ENCODE measurements at regions not wholly inside any gene's neighbourhood (a gene's known extent, or its start where the extent isn't known, plus 50 kb on each side); places are given as distances from the start of the nearest gene placed in this dataset.

DNA sequence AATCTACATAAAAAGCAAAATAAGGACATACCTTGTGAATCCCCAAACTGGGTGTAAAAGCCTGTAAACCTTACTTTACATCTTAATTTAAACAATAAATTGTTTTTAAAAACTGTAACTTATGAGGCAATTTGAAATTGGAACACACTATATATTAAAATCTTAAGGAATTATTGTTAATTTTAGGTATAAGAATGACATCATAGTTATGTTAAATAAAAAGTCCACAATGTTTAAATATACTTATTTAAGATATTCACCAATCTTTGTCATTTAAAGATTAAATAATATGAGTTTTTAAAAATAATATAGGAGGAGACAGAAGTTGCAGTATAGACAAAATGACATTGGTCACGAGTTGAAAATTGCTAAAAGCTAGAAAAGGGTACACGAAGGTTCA, 621.9 kb upstream of the POU3F2 start:
- TF ChIP-seq POU2F2 (IDR thresholded peaks at IDR 0.05; ENCODE audit: low read depth, low read length) (no peak), POLR2AphosphoS5 (IDR thresholded peaks at IDR 0.05; ENCODE audit: low read depth, low read length) (no peak), SPI1 (IDR thresholded peaks at IDR 0.05; ENCODE audit: low read depth, low read length) (no peak), PAX5 (IDR thresholded peaks at IDR 0.05; ENCODE audit: insufficient read depth, low read length, severe bottlenecking) (no peak), POLR2A (IDR thresholded peaks at IDR 0.05; ENCODE audit: low read depth, low read length) (no peak), TAF1 (IDR thresholded peaks at IDR 0.05; ENCODE audit: low read depth, low read length) (no peak)
- FAIRE-seq (no peak), DNase-seq (ENCODE audit: insufficient read length, low spot score) (no peak)

DNA sequence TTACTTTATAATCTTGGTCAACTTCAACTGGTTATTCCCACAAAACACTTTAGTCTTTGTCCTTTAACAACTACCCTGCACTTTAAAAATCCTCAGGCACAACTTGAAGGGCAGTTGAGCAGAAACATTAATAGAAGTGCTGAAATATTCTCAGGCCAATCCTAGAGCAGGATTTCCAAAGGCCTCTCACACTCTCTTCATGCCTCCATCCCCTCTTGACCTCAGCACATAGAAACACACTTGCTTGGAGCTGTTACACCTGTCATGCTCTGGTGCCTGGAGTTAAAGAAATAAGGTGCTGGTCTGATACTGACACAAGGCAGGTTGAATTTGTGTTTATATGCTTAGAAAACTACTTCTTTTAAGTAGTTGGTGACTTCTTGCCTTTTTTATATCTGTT, 618.8 kb upstream of the POU3F2 start:
- DNase-seq (ENCODE audit: insufficient read length, low spot score) = no peak
- TF ChIP-seq SPI1 (IDR thresholded peaks at IDR 0.05; ENCODE audit: low read depth, low read length) = no peak
- TF ChIP-seq POLR2A (IDR thresholded peaks at IDR 0.05; ENCODE audit: low read depth, low read length) = no peak
- no peak for TF ChIP-seq PAX5 (IDR thresholded peaks at IDR 0.05; ENCODE audit: insufficient read depth, low read length, severe bottlenecking)
- no peak for TF ChIP-seq POU2F2 (IDR thresholded peaks at IDR 0.05; ENCODE audit: low read depth, low read length)
- TF ChIP-seq POLR2AphosphoS5 (IDR thresholded peaks at IDR 0.05; ENCODE audit: low read depth, low read length) = no peak
- no peak for TF ChIP-seq TAF1 (IDR thresholded peaks at IDR 0.05; ENCODE audit: low read depth, low read length)
- FAIRE-seq = no peak

DNA sequence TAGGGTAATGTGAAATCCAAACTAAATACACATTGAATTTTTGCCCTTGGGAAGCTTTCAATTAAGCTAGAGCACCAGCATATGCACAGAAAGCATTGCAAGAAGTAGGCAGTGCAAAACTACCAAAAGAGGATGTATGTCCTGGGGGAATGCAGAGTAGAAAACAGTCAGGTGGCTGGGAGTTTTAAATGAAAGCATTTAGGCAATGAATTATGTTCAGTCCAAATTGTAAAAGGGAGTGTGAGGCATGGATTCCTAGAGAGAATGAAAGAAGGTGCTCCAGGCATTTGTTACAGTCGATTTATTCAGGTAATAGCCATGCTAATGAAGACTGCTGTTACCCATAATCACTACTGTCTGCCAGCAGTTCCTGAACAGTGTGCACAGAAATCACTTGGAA, 604.1 kb upstream of the POU3F2 start:
- DNase-seq (ENCODE audit: insufficient read length, low spot score) = no peak

DNA sequence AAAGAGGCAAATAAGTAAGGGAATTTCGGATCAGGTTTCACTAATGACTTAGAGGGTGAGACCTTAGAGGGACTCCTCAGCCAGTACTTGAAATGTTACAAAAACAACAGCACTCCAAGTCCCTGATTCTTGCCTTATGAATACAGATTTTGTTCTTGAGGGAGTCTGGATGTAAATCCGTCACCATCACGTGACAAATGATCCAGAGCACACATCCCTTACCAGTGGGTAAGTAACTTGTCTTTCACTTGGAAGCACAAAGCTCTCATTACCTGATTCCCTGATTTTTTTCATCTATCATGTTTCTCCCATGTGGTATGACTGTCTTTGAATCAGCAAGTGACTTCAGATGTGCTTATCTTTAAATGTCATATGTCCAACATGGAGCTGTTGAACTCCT, 595.3 kb upstream of the POU3F2 start:
- FAIRE-seq = no peak
- no peak for DNase-seq (ENCODE audit: insufficient read length, low spot score)
- TF ChIP-seq POLR2AphosphoS5 (IDR thresholded peaks at IDR 0.05; ENCODE audit: low read depth, low read length) (no peak), POU2F2 (IDR thresholded peaks at IDR 0.05; ENCODE audit: low read depth, low read length) (no peak), PAX5 (IDR thresholded peaks at IDR 0.05; ENCODE audit: insufficient read depth, low read length, severe bottlenecking) (no peak), SPI1 (IDR thresholded peaks at IDR 0.05; ENCODE audit: low read depth, low read length) (no peak), POLR2A (IDR thresholded peaks at IDR 0.05; ENCODE audit: low read depth, low read length) (no peak), TAF1 (IDR thresholded peaks at IDR 0.05; ENCODE audit: low read depth, low read length) (no peak)

More for the DNA sequence above, 604.1 kb upstream of the POU3F2 start:
- no peak for TF ChIP-seq POLR2AphosphoS5 (IDR thresholded peaks at IDR 0.05; ENCODE audit: low read depth, low read length)
- no peak for TF ChIP-seq POLR2A (IDR thresholded peaks at IDR 0.05; ENCODE audit: low read depth, low read length)
- no peak for TF ChIP-seq POU2F2 (IDR thresholded peaks at IDR 0.05; ENCODE audit: low read depth, low read length)
- TF ChIP-seq SPI1 (IDR thresholded peaks at IDR 0.05; ENCODE audit: low read depth, low read length) = no peak
- no peak for TF ChIP-seq TAF1 (IDR thresholded peaks at IDR 0.05; ENCODE audit: low read depth, low read length)
- no peak for TF ChIP-seq PAX5 (IDR thresholded peaks at IDR 0.05; ENCODE audit: insufficient read depth, low read length, severe bottlenecking)
- FAIRE-seq = no peak

DNA sequence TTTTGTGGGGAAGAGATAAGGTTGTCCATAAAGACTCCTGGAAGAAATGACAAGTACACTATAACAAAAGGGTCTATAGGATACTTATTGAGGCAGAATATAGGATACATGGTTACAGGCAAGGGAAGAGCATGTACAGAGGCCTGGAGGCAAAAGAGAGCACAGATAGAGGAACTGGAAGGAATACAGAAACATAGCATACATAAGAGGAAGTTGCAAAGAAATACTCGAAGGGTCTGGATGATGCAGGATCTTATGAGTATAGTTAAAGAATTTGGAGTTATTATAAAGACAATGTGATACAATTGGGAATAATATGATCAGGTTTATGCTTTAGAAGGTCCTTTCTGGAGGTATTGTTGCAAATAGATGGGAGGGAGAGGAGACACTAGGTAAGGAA, 592.7 kb upstream of the POU3F2 start:
- FAIRE-seq (no peak), DNase-seq (ENCODE audit: insufficient read length, low spot score) (no peak)
- TF ChIP-seq POLR2AphosphoS5 (IDR thresholded peaks at IDR 0.05; ENCODE audit: low read depth, low read length) = no peak
- no peak for TF ChIP-seq SPI1 (IDR thresholded peaks at IDR 0.05; ENCODE audit: low read depth, low read length)
- no peak for TF ChIP-seq TAF1 (IDR thresholded peaks at IDR 0.05; ENCODE audit: low read depth, low read length)
- TF ChIP-seq POU2F2 (IDR thresholded peaks at IDR 0.05; ENCODE audit: low read depth, low read length) = no peak
- TF ChIP-seq POLR2A (IDR thresholded peaks at IDR 0.05; ENCODE audit: low read depth, low read length) = no peak
- TF ChIP-seq PAX5 (IDR thresholded peaks at IDR 0.05; ENCODE audit: insufficient read depth, low read length, severe bottlenecking) = no peak

DNA sequence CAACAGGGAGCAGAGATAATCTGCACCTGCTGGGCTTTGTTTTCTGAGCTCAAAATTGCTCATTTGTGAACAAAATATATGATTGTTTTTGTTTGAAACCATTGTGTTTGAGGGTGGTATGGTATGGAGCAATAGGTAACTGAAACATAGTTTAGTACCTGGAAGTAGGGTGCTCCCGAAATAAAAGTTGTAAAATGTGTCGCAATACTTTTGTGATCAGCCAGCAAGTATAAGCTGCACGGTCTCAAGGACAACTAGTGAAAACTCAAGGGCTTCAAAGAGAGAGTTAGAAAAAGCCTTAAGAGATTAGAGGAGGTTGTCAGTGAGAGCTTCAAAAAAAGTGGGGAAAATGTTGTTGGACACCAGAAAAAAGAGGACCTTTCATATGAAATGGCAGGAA, 579.8 kb upstream of the POU3F2 start:
- TF ChIP-seq POLR2A (IDR thresholded peaks at IDR 0.05; ENCODE audit: low read depth, low read length) (no peak), SPI1 (IDR thresholded peaks at IDR 0.05; ENCODE audit: low read depth, low read length) (no peak), POLR2AphosphoS5 (IDR thresholded peaks at IDR 0.05; ENCODE audit: low read depth, low read length) (no peak), PAX5 (IDR thresholded peaks at IDR 0.05; ENCODE audit: insufficient read depth, low read length, severe bottlenecking) (no peak), POU2F2 (IDR thresholded peaks at IDR 0.05; ENCODE audit: low read depth, low read length) (no peak), TAF1 (IDR thresholded peaks at IDR 0.05; ENCODE audit: low read depth, low read length) (no peak)
- FAIRE-seq = no peak
- no peak for DNase-seq (ENCODE audit: insufficient read length, low spot score)

DNA sequence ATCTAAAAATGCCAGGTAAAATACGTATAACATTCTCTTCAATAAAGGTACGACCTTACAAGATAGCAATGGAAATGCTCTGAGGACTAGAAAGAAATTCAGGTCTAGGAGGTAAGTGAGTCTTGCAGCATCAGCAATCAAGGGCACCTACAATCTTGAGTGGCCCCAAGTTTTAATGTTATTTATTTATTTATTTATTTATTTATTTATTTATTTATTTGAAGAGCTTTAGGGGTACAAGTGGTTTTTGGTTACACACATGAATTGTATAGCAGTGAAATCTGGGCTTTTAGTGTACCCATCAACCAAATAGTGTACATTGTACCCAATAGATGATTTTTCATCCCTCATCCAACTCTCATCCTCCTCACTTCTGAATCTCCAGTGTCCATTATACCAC, 574.0 kb upstream of the POU3F2 start:
- FAIRE-seq (no peak), DNase-seq (ENCODE audit: insufficient read length, low spot score) (no peak)
- no peak for TF ChIP-seq PAX5 (IDR thresholded peaks at IDR 0.05; ENCODE audit: insufficient read depth, low read length, severe bottlenecking)
- no peak for TF ChIP-seq POLR2A (IDR thresholded peaks at IDR 0.05; ENCODE audit: low read depth, low read length)
- TF ChIP-seq POU2F2 (IDR thresholded peaks at IDR 0.05; ENCODE audit: low read depth, low read length) = no peak
- TF ChIP-seq TAF1 (IDR thresholded peaks at IDR 0.05; ENCODE audit: low read depth, low read length) = no peak
- no peak for TF ChIP-seq SPI1 (IDR thresholded peaks at IDR 0.05; ENCODE audit: low read depth, low read length)

DNA sequence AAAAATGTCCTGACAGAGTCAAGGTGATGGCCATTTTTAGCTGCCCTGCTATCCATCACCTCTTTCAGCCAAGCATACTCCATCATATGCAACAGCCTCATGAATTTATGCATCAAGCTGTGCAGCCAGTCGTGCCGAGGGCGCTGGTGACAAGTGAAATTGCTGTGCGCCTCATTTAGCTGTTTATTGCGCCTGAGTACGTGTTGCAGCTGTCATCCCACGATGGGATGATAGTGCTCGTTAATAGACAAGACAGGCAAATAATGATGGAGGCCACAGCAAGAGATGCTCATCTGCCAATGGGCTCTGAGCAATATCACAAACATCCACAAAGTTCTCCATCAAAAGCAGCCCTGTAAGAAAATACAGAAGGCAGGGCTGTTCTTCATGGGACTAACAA, 562.3 kb upstream of the POU3F2 start:
- DNase-seq (ENCODE audit: insufficient read length, low spot score) (no peak), FAIRE-seq (no peak)
- TF ChIP-seq TAF1 (IDR thresholded peaks at IDR 0.05; ENCODE audit: low read depth, low read length) (no peak), POLR2AphosphoS5 (IDR thresholded peaks at IDR 0.05; ENCODE audit: low read depth, low read length) (no peak), POLR2A (IDR thresholded peaks at IDR 0.05; ENCODE audit: low read depth, low read length) (no peak), POU2F2 (IDR thresholded peaks at IDR 0.05; ENCODE audit: low read depth, low read length) (no peak), SPI1 (IDR thresholded peaks at IDR 0.05; ENCODE audit: low read depth, low read length) (no peak), PAX5 (IDR thresholded peaks at IDR 0.05; ENCODE audit: insufficient read depth, low read length, severe bottlenecking) (no peak)

DNA sequence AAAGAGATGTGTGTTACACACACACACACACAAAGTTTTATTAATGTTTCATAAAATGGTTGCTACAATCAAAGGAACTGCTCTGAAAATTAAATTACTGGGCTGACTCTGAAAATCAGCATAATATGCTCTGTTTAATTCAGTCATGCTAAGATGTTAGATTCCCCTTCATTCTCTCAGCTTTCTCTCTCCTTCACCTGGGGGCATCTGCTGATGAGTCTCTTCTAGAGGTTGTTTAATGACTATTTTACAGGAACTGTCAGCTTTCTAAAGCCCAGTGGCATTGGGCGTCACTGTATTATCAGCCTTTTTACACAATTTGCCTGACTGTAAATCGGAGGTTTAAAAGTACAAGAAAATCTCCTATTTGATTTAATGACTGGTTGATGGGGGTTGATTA, 559.7 kb upstream of the POU3F2 start:
- FAIRE-seq (no peak), DNase-seq (ENCODE audit: insufficient read length, low spot score) (no peak)
- TF ChIP-seq POLR2AphosphoS5 (IDR thresholded peaks at IDR 0.05; ENCODE audit: low read depth, low read length) (no peak), POU2F2 (IDR thresholded peaks at IDR 0.05; ENCODE audit: low read depth, low read length) (no peak), PAX5 (IDR thresholded peaks at IDR 0.05; ENCODE audit: insufficient read depth, low read length, severe bottlenecking) (no peak), TAF1 (IDR thresholded peaks at IDR 0.05; ENCODE audit: low read depth, low read length) (no peak), POLR2A (IDR thresholded peaks at IDR 0.05; ENCODE audit: low read depth, low read length) (no peak), SPI1 (IDR thresholded peaks at IDR 0.05; ENCODE audit: low read depth, low read length) (no peak)

DNA sequence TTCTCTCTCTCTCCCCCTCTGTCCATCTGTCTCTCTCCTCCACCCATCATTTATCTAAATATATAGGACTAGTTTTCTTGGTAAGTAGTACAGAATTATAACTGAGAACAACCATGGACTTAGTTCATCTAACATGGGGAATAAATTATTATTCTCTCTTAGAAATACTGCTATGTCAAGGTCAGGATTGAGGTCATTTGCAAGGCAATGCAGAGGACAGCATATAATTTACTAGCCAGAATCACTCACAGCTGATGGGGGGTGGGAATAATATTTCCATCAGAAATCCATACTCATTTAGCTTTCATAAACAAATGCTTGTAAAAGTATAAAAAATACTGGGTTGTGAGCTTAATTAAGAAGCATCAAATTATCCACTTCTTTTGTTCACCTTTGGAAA, 553.9 kb upstream of the POU3F2 start:
- DNase-seq (ENCODE audit: insufficient read length, low spot score) (no peak), FAIRE-seq (no peak)
- TF ChIP-seq POLR2A (IDR thresholded peaks at IDR 0.05; ENCODE audit: low read depth, low read length) (no peak), PAX5 (IDR thresholded peaks at IDR 0.05; ENCODE audit: insufficient read depth, low read length, severe bottlenecking) (no peak)
